HCT116 (cell line): ENCODE measurements at regions not wholly inside any gene's neighbourhood (a gene's known extent, or its start where the extent isn't known, plus 50 kb on each side); places are given as distances from the start of the nearest gene placed in this dataset.

Experiments
- ATAC-seq: fragments of 200-7000 bp; cut with Tn5 transposase; 2 replicates; pipeline ENCODE4 v1.9.1; 2020; ENCODE audit warnings: mild to moderate bottlenecking, moderate library complexity
- BruUV-seq: library from RNA; stranded (reverse); fragments of 400-500 nt; replicated peaks from 2 replicates; lab custom pipeline; 2021; lab: Mats Ljungman, UMichigan
- CTCF ChIA-PET: fragments of 300-600 bp; sonication (Branson Sonifier 250); formaldehyde crosslinking; loops from one replicate; lab custom pipeline; 2021; ENCODE audit warnings: antibody characterized with exemption; lab: Charles Lee
- POLR2A ChIA-PET: fragments of 300-600, 350-600 bp; sonication (Branson Sonifier 250); formaldehyde crosslinking; loops from one replicate; lab custom pipeline; 2021; ENCODE audit warnings: antibody characterized with exemption; lab: Charles Lee
- RAD21 ChIA-PET, 2 experiments: fragments of 300-600 bp; sonication (Branson Sonifier 250); formaldehyde crosslinking; loops; one replicate each; lab custom pipeline; 2023; ENCODE audit warnings: low total read pairs in 2 of 2; ENCODE audit not compliant: uncharacterized antibody in 2 of 2, unreplicated experiment in 2 of 2, low non-redundant PET in 1 of 2; lab: Charles Lee
- DNase-seq: peaks from one replicate; pipeline ENCODE4 v3.0.0-alpha.2; 2010; ENCODE audit warnings: low read depth, low spot score
- H2AFZ ChIP-seq: fragments of 200-600 bp; shearing (Covaris generic), sonication (generic); 2 replicates; pipeline ENCODE4 v1.6.1; 2017; ENCODE audit warnings: low read depth, mixed run types, mixed read lengths, antibody characterized with exemption, low read length; ENCODE audit not compliant: poor library complexity, severe bottlenecking
- H3K27ac ChIP-seq: 2 replicates; pipeline ENCODE4 v1.5.1; 2012; ENCODE audit warnings: low read depth, low read length
- H3K27me3 ChIP-seq: fragments of 200-600 bp; sonication (generic); 2 replicates; pipeline ENCODE4 v1.6.1; 2016; ENCODE audit warnings: mixed run types, low read length, mixed read lengths; ENCODE audit not compliant: insufficient read depth
- H3K36me3 ChIP-seq, 2 experiments: fragments of 200-500 bp in 1 of 2; fragments of 200-600 bp in 1 of 2; sonication (Bioruptor generic) in 1 of 2; sonication (generic) in 1 of 2; 2 replicates each; pipeline versions ENCODE4 v1.5.1 to v1.6.1; 2014 to 2016; ENCODE audit warnings: low read length in 2 of 2, inconsistent platforms in 1 of 2, mixed read lengths in 1 of 2, mixed run types in 1 of 2; ENCODE audit not compliant: insufficient read depth in 2 of 2, control insufficient read depth in 1 of 2
- H3K4me1 ChIP-seq, 2 experiments: fragments of 200-600 bp in 1 of 2; sonication (generic) in 1 of 2; 2 replicates each; pipeline versions ENCODE4 v1.5.1 to v1.6.1; 2012 to 2017; ENCODE audit warnings: low read length in 2 of 2, inconsistent platforms in 1 of 2, mild to moderate bottlenecking in 1 of 2, mixed read lengths in 1 of 2, mixed run types in 1 of 2, moderate library complexity in 1 of 2; ENCODE audit not compliant: insufficient read depth in 2 of 2, control insufficient read depth in 1 of 2
- H3K4me2 ChIP-seq: fragments of 200-600 bp; sonication (generic); 2 replicates; pipeline ENCODE4 v1.6.1; 2017; ENCODE audit warnings: mixed run types, low read length, mixed read lengths
- H3K4me3 ChIP-seq, 2 experiments: fragments of 200-600 bp in 1 of 2; sonication (generic) in 1 of 2; replicated peaks in 1 of 2; 2 replicates each; pipeline ENCODE4 v1.5.1; 2011 to 2016; ENCODE audit warnings: low read length in 2 of 2, control low read depth in 1 of 2, low read depth in 1 of 2, mild to moderate bottlenecking in 1 of 2, mixed read lengths in 1 of 2, mixed run types in 1 of 2
- H3K79me2 ChIP-seq: fragments of 200-600 bp; sonication (generic); 2 replicates; pipeline ENCODE4 v1.6.1; 2017; ENCODE audit warnings: mild to moderate bottlenecking, mixed run types, low read length, moderate library complexity, mixed read lengths; ENCODE audit not compliant: insufficient read depth
- H3K9ac ChIP-seq: fragments of 200-600 bp; sonication (generic); 2 replicates; pipeline ENCODE4 v1.6.1; 2016; ENCODE audit warnings: low read length, mixed read lengths
- H3K9me2 ChIP-seq: fragments of 200-600 bp; sonication (generic), shearing (Covaris generic); 2 replicates; pipeline ENCODE4 v1.6.1; 2017; ENCODE audit warnings: mixed run types, mild to moderate bottlenecking, moderate library complexity; ENCODE audit not compliant: insufficient read depth
- H3K9me3 ChIP-seq, 2 experiments: fragments of 200-500 bp in 1 of 2; fragments of 200-600 bp in 1 of 2; sonication (Bioruptor generic) in 1 of 2; sonication (generic) in 1 of 2; 2 replicates each; pipeline ENCODE4 v1.6.1; 2014 to 2017; ENCODE audit warnings: low read length in 2 of 2, mixed read lengths in 2 of 2, inconsistent platforms in 1 of 2, low read depth in 1 of 2, mild to moderate bottlenecking in 1 of 2, mixed run types in 1 of 2, moderate library complexity in 1 of 2; ENCODE audit not compliant: control insufficient read depth in 1 of 2, insufficient read depth in 1 of 2
- H4K20me1 ChIP-seq: fragments of 200-600 bp; sonication (generic), shearing (Covaris generic); 2 replicates; pipeline ENCODE4 v1.6.1; 2017; ENCODE audit warnings: mixed run types, mild to moderate bottlenecking, moderate library complexity; ENCODE audit not compliant: insufficient read depth
- CBX3 ChIP-seq: IDR thresholded peaks from 2 replicates; pipeline ENCODE4 v1.6.1; 2012; ENCODE audit warnings: low read depth
- CTCF ChIP-seq, 3 experiments: fragments of 200-600 bp in 1 of 3; sonication (generic) in 1 of 3; IDR thresholded peaks in 2 of 3; conservative IDR thresholded peaks in 1 of 3; 2 replicates each; pipeline ENCODE4 v1.5.1; 2012 to 2017; ENCODE audit warnings: low read depth in 2 of 3, low read length in 2 of 3, antibody characterized with exemption in 1 of 3, borderline replicate concordance in 1 of 3, control low read depth in 1 of 3, mild to moderate bottlenecking in 1 of 3, mixed read lengths in 1 of 3, mixed run types in 1 of 3, moderate library complexity in 1 of 3; ENCODE audit not compliant: insufficient read depth in 1 of 3
- EGR1 ChIP-seq: IDR thresholded peaks from 2 replicates; pipeline ENCODE4 v1.6.1; 2012; ENCODE audit warnings: low read depth
- ELF1 ChIP-seq: IDR thresholded peaks from 2 replicates; pipeline ENCODE4 v1.6.1; 2012; ENCODE audit warnings: low read depth, borderline replicate concordance
- EZH2 ChIP-seq: fragments of 200-600 bp; sonication (generic); IDR thresholded peaks from 2 replicates; pipeline ENCODE4 v1.6.1; 2017; ENCODE audit warnings: antibody characterized with exemption, mixed run types
- FOSL1 ChIP-seq: IDR thresholded peaks from 2 replicates; pipeline ENCODE4 v1.6.1; 2012; ENCODE audit warnings: low read depth
- JUND ChIP-seq: IDR thresholded peaks from 2 replicates; pipeline ENCODE4 v1.6.1; 2012
- POLR2A ChIP-seq: IDR thresholded peaks from 2 replicates; pipeline ENCODE4 v1.7.0; 2011; ENCODE audit warnings: borderline replicate concordance; ENCODE audit not compliant: insufficient read depth, insufficient read length; ENCODE audit errors: extremely low read depth
- POLR2AphosphoS5 ChIP-seq: IDR thresholded peaks from 2 replicates; pipeline ENCODE4 v1.6.1; 2011; ENCODE audit warnings: mild to moderate bottlenecking, low read depth, low read length, moderate library complexity
- RAD21 ChIP-seq: IDR thresholded peaks from 2 replicates; pipeline ENCODE4 v1.6.1; 2012; ENCODE audit warnings: low read depth, mild to moderate bottlenecking
- REST ChIP-seq: IDR thresholded peaks from 2 replicates; pipeline ENCODE4 v1.6.1; 2012; ENCODE audit warnings: low read depth
- SP1 ChIP-seq: IDR thresholded peaks from 2 replicates; pipeline ENCODE4 v1.6.1; 2012; ENCODE audit warnings: low read depth
- TCF7L2 ChIP-seq: IDR thresholded peaks from 2 replicates; pipeline ENCODE4 v1.7.0; 2011; ENCODE audit warnings: borderline replicate concordance, inconsistent platforms; ENCODE audit not compliant: insufficient read depth, insufficient read length; ENCODE audit errors: extremely low read depth
- YY1 ChIP-seq: IDR thresholded peaks from 2 replicates; pipeline ENCODE4 v1.6.1; 2011; ENCODE audit warnings: low read length, low read depth, moderate library complexity, mild to moderate bottlenecking; ENCODE audit not compliant: insufficient replicate concordance; ENCODE audit errors: extremely low read depth
- ZFX ChIP-seq: fragments of 450-650 bp; IDR thresholded peaks from 2 replicates; pipeline ENCODE4 v1.6.1; 2017
- ZNF274 ChIP-seq: fragments of 200-500 bp; sonication (Bioruptor generic); IDR thresholded peaks from 2 replicates; pipeline ENCODE4 v1.6.1; 2014; ENCODE audit warnings: mild to moderate bottlenecking, low read depth, low read length, inconsistent platforms
- intact Hi-C: fragments of 100-400 bp; cut with micrococcal nuclease; formaldehyde crosslinking; loops from 2 replicates; pipeline ENCODE4 v1.10.0; 2022

GRCh38 chr12:53803703-53804102, 51.9 kb upstream of the CISTR start:
- TF ChIP-seq CTCF (IDR thresholded peaks at IDR 0.05 in 2 of 3, conservative IDR thresholded peaks at IDR 0.05 in 1 of 3; ENCODE audit: borderline replicate concordance in 1 of 3, insufficient read depth in 1 of 3, low read depth in 2 of 3, low read length in 2 of 3) (peak in 1 of 3 experiments; percentile 6; a peak in 1 of 6 replicates), JUND (no peak)
- Histone ChIP-seq H4K20me1 (no peaks in the 10 kb centered on the region), H3K4me2 (no peak overlapping the region), H3K9me3 (no peaks in the 10 kb centered on the region), H3K27ac (no peak overlapping the region), H3K79me2 (no peaks in the 10 kb centered on the region), H3K9ac (no peak overlapping the region), H3K9me2 (no peaks in the 10 kb centered on the region), H3K4me1 (peaks cover 3 to 13% of the 10 kb centered on the region in 2 experiments; a peak in 1 of 4 replicates), H3K36me3 (no peaks in the 10 kb centered on the region), H2AFZ (no peak overlapping the region), H3K27me3 (no peaks in the 10 kb centered on the region; the same call in 1 of the 2 replicates), H3K4me3 (no peak overlapping the region)
- intact Hi-C loops, result no loop called here
- CTCF ChIA-PET, result interaction anchor here (1.6 kb wide), 1 partner anchor 12 kb away, joined by 10 read pairs; no protein-coding TSS in a partner anchor
- BruUV-seq, result no TSS peak
- POLR2A ChIA-PET, result interaction anchor here (0.7 kb wide), 1 partner anchor 184 kb away, joined by 3 read pairs; no protein-coding TSS in a partner anchor
- no peak for DNase-seq
- RAD21 ChIA-PET, result no interaction called here
- no peak for ATAC-seq

- Histone ChIP-seq H3K79me2 (no peaks in the 10 kb centered on the region), H3K9me3 (no peaks in the 10 kb centered on the region), H3K4me2 (no peak overlapping the region), H3K36me3 (no peaks in the 10 kb centered on the region), H3K27ac (no peak overlapping the region), H3K27me3 (no peaks in the 10 kb centered on the region; the same call in 1 of the 2 replicates), H4K20me1 (no peaks in the 10 kb centered on the region), H3K4me1 (peaks cover 0 to 5% of the 10 kb centered on the region in 2 experiments; a peak in 1 of 4 replicates), H3K4me3 (no peak overlapping the region), H3K9me2 (no peaks in the 10 kb centered on the region), H3K9ac (no peak overlapping the region), H2AFZ (no peak overlapping the region)
- no TSS peak for BruUV-seq
- intact Hi-C loops, result no loop called here
- CTCF ChIA-PET, result interaction anchor here (1.6 kb wide), 1 partner anchor 13 kb away, joined by 10 read pairs; no protein-coding TSS in a partner anchor
- POLR2A ChIA-PET, result no interaction called here
- TF ChIP-seq YY1 (no peak), JUND (no peak), ELF1 (no peak), ZNF274 (no peak), SP1 (no peak), ZFX (no peak), POLR2AphosphoS5 (no peak), POLR2A (no peak), REST (no peak), EGR1 (no peak), TCF7L2 (no peak), FOSL1 (no peak), EZH2 (no peak), CBX3 (no peak), RAD21 (no peak)
- DNase-seq (no peak), ATAC-seq (no peak)
- RAD21 ChIA-PET, result no interaction called here
Measured at GRCh38 chr12:53804429-53804828, 52.6 kb upstream of the CISTR start.
